ENCODE measurements at regions not wholly inside any gene's neighbourhood (a gene's known extent, or its start where the extent isn't known, plus 50 kb on each side); places are given as distances from the start of the nearest gene placed in this dataset.

GRCh38 chr1:234928642-234929041 lies 200.0 kb downstream of the TOMM20 start:
- no peaks in the 10 kb centered on the region for H3K9me3 ChIP-seq (ENCODE audit: low read length)
- no peaks in the 10 kb centered on the region for H3F3A ChIP-seq (ENCODE audit: insufficient read depth, low read length, poor library complexity, severe bottlenecking)
- no peaks in the 10 kb centered on the region for H3K36me3 ChIP-seq (ENCODE audit: insufficient read depth, low read length)
- H3K79me2 ChIP-seq (replicated peaks; ENCODE audit: insufficient read depth, low read length) = no peaks in the 10 kb centered on the region
- H3K4me2 ChIP-seq (ENCODE audit: low read length) = no peak overlapping the region
- no peak overlapping the region for H2AFZ ChIP-seq (ENCODE audit: low read depth, low read length)
- no peak overlapping the region for H3K9ac ChIP-seq (ENCODE audit: low read length)
- no peak overlapping the region for H3K4me3 ChIP-seq (ENCODE audit: low read length)
- no peaks in the 10 kb centered on the region for H4K20me1 ChIP-seq (ENCODE audit: insufficient read depth)
- TF ChIP-seq POLR2AphosphoS5 (IDR thresholded peaks at IDR 0.05) (no peak), TAF1 (IDR thresholded peaks at IDR 0.05; ENCODE audit: low read depth) (no peak), REST (IDR thresholded peaks at IDR 0.05; ENCODE audit: borderline replicate concordance) (no peak), SMC3 (conservative IDR thresholded peaks at IDR 0.05; ENCODE audit: poor library complexity) (no peak), MXI1 (conservative IDR thresholded peaks at IDR 0.05; ENCODE audit: poor library complexity, severe bottlenecking) (no peak), RAD21 (conservative IDR thresholded peaks at IDR 0.05) (no peak), CTCF (IDR thresholded peaks at IDR 0.05; ENCODE audit: poor library complexity, severe bottlenecking) (no peak), EP300 (conservative IDR thresholded peaks at IDR 0.05; ENCODE audit: poor library complexity, severe bottlenecking) (no peak), EZH2 (IDR thresholded peaks at IDR 0.05; ENCODE audit: borderline replicate concordance, insufficient read depth, low read length, poor library complexity, severe bottlenecking) (no peak)
- no peak overlapping the region for H3K27ac ChIP-seq (ENCODE audit: low read length)
- no peaks in the 10 kb centered on the region for H3K9me2 ChIP-seq (ENCODE audit: insufficient read depth, low read length)
- no peaks in the 10 kb centered on the region for H3K27me3 ChIP-seq (ENCODE audit: insufficient read depth, low read depth, low read length)

GRCh38 chr1:234927971-234928640 lies 200.5 kb downstream of the TOMM20 start:
- H4K20me1 ChIP-seq (ENCODE audit: insufficient read depth) = no peaks in the 10 kb centered on the region
- TF ChIP-seq TAF1 (IDR thresholded peaks at IDR 0.05; ENCODE audit: low read depth) (no peak), MXI1 (conservative IDR thresholded peaks at IDR 0.05; ENCODE audit: poor library complexity, severe bottlenecking) (no peak)

More at GRCh38 chr1:234927971-234928640, 200.5 kb downstream of the TOMM20 start:
- no peak overlapping the region for H3K4me2 ChIP-seq (ENCODE audit: low read length)
- no peaks in the 10 kb centered on the region for H3K9me2 ChIP-seq (ENCODE audit: insufficient read depth, low read length)
- no peak overlapping the region for H3K4me3 ChIP-seq (ENCODE audit: low read length)
- H3K27ac ChIP-seq (ENCODE audit: low read length) = no peak overlapping the region
- H3K79me2 ChIP-seq (replicated peaks; ENCODE audit: insufficient read depth, low read length) = no peaks in the 10 kb centered on the region
- no peaks in the 10 kb centered on the region for H3F3A ChIP-seq (ENCODE audit: insufficient read depth, low read length, poor library complexity, severe bottlenecking)
- no peaks in the 10 kb centered on the region for H3K36me3 ChIP-seq (ENCODE audit: insufficient read depth, low read length)
- H3K9me3 ChIP-seq (ENCODE audit: low read length) = no peaks in the 10 kb centered on the region
- H2AFZ ChIP-seq (ENCODE audit: low read depth, low read length) = no peak overlapping the region
- no peaks in the 10 kb centered on the region for H3K27me3 ChIP-seq (ENCODE audit: insufficient read depth, low read depth, low read length)
- H3K9ac ChIP-seq (ENCODE audit: low read length) = no peak overlapping the region

Data from neural cell (in vitro differentiated cells).